HG02610 (cell line): ENCODE measurements at regions not wholly inside any gene's neighbourhood (a gene's known extent, or its start where the extent isn't known, plus 50 kb on each side); places are given as distances from the start of the nearest gene placed in this dataset.
"Not testable (repeated sequence)": the region's sequence is repeated elsewhere in the genome, so short reads cannot be mapped to it uniquely, and the experiment has no call there.

ENCODE experiments used
- ATAC-seq: cut with Tn5 transposase; IDR thresholded peaks from one replicate; pipeline ENCODE4 v1.9.1; 2021; ENCODE audit warnings: mild to moderate bottlenecking, moderate library complexity; ENCODE audit not compliant: unreplicated experiment

DNA sequence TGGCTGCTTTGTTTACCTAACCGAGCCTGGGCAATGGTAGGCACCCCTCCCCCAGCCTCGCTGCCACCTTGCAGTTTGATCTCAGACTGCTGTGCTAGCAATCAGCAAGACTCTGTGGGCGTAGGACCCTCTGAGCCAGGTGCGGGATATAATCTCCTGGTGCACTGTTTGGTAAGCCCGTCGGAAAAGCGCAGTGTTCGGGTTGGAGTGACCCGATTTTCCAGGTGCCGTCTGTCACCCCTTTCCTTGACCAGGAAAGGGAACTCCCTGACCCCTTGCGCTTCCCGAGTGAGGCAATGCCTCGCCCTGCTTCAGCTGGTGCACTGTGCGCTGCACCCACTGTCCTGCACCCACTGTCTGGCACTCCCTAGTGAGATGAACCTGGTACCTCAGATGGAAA is 482.2 kb upstream of the SMC2 start:
- ATAC-seq = not testable (repeated sequence)

DNA sequence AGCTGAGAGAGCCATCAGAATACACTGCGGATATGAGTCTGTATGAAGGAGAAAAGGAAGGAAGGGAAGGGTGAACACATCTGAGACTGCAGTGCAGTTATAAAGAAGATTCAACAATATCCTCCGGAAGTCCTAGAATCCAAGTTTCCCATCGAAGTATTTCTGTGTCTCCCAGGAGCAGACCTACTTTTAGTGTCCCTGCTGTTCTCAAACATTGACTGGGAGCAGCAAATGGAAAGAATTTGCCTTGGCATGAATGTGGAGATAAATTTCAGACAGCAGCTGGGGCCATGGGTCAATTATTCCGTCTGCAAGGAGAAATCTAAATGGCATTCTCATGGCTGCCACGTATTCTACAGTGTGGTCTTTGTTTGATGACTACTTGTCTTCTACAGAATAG is 478.1 kb upstream of the SMC2 start:
- ATAC-seq = no peak

DNA sequence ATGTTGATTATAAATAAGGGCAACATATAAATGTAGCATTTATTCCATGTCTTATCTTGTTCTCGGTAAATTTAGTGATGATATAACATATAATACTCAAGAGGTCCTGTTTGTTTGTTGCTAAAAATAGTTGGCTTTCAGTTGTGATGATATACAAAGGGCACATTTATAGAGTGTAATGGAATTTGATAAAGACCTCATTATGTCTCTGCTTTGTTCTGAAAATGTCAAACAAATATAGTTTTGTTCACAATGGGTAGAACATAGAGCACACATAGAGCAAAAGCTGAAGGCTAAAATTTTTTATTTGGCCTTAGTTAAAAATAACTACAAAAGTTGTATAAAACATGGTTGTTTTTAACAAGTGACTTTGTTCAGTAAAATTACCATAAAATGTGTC is 477.1 kb upstream of the SMC2 start:
- no peak for ATAC-seq

DNA sequence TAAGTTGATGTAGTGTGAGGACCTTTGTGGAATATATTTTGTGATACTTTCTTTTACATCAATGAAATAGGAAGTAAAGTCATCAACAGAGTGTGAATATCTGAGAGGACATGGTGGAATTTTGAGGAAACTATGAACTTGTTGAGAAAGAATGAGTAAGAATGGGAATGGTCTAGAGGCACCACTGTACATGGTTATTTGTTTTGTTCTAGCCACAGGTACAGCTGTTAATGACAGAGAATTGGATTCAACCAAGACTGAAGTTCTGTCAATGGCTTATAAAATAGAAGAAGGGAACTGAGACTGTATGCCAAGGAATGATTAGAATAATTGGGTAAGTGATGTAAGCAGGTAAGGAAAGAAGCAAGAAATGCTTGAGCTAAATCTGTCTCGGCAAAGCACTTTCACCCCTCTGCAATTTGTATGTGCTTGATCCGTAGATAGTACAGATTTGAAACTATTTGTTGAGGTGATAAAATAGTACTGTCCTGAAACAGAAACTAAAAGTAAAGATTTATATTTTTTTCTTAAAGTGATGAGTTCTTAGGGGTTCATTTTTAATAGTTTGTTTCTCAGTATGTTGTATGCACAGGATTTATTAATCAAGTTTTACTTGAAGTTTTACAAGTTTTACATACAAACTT is 468.8 kb upstream of the SMC2 start:
- no peak for ATAC-seq

DNA sequence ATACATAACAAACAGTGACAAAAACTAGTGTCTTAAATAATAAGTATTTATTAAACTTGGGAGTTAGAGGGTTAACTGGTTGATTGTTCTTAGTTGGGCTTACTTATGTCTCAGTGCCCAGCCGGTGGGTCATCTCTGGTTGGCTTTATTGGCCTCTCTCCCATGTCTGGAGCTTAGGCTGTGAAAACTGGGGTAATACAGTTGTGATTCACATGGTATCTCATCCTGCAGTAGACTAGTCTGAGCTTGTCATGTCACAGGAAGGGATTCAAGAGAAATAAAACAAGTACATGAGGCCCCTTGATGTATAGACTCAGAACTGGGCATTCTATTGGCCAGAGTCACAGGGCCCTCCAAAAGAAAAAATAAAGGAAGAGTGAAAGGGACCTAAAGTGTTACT is 466.4 kb upstream of the SMC2 start:
- ATAC-seq = no peak

DNA sequence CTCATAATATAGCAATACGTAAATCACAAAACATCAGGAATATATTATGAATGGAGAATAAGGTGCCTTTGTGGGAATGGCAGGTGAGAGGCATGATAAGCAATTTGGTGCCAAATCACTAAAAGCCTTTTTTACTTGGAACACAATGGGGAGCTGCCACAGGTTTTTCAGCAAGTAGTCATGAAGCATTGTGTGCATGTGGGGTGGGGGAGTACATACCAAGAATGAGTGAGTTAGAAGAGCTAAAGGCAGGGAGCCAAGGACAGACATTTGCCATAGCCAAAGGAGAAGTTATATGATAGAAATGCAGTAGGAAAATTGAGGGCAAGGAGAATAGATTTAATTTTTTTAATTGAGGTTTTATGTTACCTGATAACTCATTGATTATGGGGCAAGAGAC is 445.0 kb upstream of the SMC2 start:
- ATAC-seq = no peak

DNA sequence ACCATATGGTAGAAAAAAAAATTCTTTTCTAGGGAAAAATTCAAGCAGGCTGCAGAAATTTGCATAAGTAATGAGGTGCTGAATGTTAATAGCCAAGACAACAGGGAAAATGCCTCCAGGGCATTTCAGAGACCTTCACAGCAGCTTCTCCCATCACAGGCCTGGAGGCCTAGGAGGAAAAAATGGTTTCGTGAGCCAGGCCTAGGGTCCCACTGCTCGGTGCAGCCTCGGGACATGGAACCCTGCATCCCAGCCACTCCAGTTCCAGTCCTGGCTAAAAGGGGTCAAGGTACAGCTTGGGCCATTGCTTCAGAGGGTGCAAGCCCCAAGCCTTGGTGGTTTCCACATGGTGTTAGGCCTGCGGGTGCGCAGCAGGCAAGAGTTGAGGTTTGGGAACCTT is 436.0 kb upstream of the SMC2 start:
- no peak for ATAC-seq

DNA sequence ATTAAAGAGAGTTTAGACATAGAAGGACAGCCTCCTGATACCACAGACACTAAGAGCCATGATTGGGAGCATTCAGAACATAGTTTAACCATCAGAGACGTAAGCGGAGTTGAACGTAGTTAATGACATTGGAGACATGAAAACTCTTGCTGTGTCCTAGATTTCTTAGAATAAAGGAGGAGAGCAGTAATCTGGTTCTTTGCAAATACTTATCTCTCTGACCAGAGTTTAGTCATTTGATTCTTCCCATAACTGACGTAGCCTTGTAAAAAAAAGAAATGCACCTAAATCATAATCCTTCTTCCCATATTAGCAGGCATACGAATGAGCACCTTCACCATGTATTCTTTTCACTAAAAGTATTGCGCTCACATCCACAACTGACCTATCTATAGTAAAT is 433.3 kb upstream of the SMC2 start:
- no peak for ATAC-seq

DNA sequence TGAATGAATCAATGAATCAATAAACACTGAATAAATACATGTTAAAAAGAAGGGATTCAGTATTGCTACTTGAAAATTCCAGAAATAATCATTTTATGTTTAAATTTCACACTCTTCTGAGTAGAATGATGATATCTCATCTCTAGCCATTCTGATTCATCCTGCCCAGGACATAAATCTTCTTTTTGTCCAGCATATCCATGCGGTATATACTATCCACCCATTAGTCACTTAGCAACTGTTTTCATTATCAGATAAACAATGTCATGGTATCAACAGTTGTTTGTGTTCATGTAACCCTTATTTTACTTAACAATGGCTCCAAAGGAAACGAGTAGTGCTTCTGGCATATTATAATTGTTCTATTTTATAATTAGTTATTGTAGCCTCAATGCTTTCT is 432.4 kb upstream of the SMC2 start:
- ATAC-seq = no peak

DNA sequence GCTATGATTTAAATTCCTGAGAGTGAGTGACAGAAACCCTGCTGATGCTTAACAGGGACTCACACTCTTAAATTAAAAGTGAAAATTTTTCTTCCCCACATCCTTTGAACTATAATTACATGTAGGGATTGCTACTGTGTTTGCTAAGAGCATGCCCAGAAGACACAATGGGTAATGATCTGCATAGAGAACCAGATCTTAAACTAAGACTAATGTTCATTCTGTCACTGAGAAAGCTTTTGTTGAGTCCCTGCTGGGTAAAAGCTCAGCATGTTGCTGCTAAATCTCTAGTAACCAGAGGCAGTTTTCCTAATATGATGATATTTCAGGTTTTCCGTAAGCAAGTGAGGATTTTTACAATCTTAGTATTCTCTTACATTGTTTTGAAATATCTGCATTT is 424.8 kb upstream of the SMC2 start:
- no peak for ATAC-seq

DNA sequence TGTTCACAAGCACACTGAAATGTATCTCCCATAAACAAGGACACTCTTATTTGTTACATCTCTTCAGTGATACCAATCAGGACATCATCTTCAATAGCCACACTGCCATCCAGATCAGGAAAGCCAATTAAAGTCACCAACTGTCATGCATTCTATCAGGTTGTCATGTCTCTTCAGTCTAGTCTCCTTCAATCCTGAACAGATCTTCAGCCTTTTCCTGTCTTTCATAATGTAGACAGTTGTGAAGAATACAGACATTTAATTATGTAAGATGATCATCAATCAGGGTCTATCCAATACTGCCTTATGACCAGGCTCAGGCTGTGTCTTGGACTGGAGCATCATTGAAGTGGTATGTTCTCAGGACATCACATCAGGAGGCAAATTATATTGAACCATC is 419.8 kb upstream of the SMC2 start:
- no peak for ATAC-seq

DNA sequence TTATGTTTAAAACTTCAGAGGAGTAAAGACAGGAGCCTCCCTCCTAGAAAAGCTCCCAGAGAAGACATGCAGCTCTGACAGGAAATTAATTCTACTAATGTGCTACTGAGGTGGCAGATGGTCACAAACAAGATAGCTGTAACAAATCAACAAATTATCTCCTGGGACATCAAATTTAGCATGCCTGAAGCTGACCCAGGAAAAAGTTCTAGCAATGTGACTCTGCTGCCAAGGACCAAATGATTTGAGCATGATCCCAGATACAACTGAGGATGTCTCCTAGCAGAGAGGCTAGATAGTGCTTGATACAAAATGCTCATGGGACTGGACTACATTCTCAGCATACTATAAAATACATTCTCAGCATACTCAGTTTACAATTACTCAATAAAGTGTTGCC is 413.5 kb upstream of the SMC2 start:
- no peak for ATAC-seq

DNA sequence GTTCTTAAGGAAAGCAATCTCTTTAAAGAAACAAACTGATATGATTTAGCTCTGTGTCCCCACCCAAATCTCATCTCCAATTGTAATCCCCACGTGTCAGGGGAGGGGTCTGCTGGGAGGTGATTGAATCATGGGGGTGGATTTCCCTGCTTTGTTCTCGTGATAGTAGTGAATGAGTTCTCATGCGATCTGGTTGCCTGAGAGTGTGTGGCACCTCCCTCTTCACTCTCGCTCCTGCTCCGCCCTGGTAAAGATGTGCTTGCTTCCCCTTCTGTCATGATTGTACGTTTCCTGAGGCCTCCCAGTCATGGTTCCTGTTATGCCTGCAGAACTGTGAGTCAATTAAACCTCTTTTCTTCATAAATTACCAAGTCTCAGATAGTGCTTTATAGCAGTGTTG is 412.7 kb upstream of the SMC2 start:
- no peak for ATAC-seq

DNA sequence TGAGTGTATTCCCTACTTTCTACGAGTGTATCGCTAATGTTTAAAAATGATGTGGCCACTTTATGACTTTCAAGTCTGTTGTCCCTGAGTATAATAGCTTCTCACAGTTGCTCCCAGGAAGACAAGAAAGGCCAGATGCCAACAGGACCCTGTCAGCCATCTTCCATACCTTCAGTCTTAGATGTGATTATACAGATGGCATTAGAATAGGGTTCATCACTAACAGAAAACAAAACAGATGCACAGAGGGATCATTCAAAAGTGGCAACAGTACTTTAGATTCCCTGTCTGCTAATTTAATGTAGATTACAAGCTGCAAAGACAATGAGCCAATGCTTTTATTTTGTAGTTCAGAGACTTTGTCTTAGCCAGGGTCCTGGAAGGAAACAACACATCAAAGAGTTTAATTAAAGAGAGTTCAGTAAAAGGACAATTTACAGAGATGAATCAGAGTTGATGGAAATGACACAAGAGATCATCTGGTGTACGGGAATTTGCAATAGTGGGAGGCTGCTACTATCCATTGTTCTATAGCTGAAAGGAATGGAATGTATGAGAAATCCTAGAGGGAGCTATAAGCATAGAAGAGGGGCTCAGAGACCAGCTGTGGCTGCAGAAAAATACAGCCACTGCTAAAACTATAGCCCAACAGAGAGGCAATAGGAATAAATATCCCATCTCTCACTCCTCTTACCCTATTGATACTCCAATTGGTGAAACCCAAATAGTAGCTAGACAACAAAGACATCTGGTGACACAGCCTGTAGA is 393.7 kb upstream of the SMC2 start:
- ATAC-seq = no peak

DNA sequence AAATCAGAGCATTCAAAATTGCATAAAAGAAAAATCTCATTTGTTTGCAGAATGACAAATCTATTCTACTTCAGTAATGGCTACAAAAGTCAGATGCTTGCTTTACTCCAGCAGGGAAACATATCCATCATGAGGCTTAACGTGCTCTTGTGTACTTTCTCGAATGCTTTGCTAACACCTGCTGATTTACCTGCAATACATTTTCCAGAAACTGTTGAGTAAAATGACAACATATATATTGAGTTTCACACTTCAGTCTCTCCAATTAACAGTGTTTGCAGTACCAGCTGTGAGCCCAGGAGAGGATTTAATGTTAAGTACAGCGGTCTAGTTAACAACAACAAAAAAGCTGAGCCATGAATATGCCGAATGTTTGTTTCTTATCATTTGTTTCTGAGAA is 391.5 kb upstream of the SMC2 start:
- ATAC-seq = no peak

DNA sequence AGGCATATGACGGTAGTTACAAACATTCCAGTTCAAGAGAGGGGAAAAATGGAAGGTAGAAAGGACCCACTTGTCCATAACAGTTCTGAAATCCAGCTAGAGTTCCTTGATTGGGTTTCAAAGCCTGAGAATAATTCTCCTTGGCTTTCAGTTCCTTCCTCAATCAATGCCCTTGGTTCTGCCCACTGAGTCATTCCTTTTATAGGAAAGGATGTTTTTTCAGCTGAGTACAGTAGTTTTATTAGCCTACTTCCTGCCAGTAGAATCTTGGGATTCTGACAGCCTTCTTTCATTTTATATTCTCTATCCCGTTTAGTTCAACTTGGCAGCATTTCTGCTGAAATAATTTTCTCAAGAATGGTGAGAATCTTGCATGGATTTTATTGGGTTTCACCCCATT is 386.9 kb upstream of the SMC2 start:
- ATAC-seq = no peak

DNA sequence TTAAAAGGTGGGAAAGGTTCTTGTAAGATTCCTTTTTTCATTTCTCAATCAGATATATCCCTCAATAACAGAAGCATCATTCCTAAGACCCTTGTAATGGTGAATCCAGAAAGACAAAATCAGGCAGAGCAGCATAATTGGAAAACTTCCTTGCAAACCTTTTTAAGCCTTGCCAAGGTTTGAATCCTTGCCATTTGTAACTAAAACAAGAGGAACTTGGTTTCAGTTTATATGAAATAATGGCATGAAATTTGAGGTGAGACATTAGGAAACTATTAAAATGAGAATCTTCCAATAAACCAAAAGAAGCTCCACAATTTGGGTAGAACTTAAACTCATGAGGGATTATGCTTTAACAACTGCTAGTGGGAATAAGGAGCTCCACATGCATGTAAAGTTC is 384.7 kb upstream of the SMC2 start:
- ATAC-seq = no peak

DNA sequence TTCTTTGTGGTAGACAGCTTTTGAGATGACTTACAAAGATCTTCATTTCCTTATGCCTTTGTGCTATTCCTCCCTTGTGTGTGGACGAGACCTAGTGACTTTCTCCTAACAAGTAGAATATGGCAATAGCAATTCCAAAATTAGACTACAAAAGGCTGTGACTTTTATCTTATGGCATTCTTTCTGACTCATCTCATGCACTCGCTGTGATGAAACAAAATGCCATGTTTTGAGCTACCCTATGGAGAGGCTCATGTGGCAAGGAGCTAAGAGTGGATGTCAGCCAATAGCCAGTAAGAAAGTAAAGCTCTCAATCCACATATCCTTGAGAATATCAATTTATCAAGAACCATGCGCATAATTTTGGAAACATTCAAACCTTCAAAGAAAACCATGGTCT is 380.5 kb upstream of the SMC2 start:
- ATAC-seq = no peak

DNA sequence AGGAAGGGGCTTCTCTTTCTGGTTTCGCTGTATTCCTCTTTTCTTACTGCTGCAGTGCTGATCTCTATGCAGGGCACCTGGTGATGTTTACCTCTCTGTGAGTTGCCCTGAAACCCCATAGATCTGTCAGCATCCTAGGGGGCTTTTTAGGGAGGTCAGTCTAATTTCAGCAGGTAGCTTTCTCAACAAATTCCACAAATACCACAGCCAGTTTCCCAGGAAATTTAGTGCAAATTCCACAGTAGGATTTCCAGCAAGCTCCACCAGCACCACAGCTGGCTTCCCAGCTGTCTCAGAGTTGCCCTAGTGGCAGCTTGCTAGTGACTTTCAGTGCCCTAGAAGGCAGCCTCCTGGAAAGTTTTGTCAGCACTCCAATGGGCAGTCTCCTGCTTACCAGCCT is 379.1 kb upstream of the SMC2 start:
- ATAC-seq = no peak

DNA sequence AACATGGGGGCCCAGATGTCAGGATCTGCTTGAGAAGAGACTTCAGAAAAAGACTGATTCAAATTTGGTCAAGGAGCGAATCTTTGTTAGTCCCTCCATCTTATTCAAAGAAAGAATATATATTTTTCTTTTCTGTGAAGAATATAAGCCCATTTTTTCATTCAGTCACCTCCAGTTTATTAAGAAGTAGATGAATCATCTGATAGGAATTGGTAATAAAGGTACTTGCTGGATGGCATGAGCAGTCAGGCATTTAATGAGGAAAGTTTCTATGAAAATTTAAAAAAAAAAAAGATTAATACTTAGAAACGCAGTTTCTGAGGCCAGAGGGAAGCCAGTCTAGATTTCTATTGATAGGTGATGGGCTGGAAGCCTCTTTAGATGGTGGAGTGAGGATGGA is 373.1 kb upstream of the SMC2 start:
- no peak for ATAC-seq

DNA sequence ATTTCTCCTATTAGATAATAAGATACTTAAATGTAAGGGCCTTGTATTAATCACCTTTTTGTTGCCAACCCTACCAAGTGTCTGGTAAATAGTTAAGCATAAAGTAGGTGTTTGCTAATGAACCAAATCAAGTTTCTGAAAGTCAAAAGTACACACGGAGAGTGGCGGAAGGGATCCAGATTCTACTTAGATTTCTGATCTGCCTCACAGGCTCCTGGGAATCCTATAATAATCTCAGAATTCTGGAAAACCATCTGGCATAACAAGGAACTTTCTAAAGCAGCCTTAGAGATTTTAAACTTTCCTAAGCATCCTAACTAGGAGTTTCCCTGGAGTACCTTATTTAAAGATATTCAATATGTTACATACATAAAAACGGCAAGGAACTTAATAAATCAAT is 363.2 kb upstream of the SMC2 start:
- ATAC-seq = no peak

DNA sequence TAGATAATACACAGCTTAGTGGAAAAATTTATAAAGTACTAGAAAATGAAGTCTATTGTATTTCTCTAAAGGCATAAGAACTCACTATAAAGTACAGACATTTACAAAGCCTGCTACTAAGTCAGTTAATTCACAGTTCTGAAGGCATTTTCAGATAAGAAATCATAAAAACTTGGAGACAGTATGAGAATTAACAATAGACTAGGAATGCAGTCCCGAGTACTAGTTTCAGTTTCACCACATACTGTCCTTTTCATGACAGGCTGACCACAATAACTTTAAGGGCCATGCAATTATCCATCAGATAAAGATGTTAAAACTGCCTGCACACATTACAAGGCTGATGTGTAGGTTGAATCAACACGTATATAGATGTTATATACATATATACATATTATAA is 362.6 kb upstream of the SMC2 start:
- ATAC-seq = no peak

DNA sequence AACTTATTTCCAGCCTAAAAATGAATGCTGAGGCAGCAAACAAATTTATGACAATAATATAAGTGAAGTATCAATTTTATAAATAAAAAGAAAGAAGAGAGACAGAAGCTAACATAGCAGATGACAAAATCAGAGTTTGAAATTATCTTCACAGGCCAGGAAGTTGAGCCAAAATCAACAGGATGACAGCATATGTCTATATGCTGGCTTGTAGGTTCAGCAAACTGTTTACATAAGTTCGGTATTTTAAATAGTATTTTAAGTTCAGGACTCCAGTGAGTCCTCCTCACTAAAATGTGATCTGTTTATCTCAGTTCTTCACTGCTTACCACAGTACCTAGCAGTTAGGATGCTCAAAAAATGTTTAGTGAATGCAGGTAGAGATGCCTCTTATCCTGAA is 359.6 kb upstream of the SMC2 start:
- no peak for ATAC-seq
